ENCODE measurements at regions not wholly inside any gene's neighbourhood (a gene's known extent, or its start where the extent isn't known, plus 50 kb on each side); places are given as distances from the start of the nearest gene placed in this dataset.
"Not testable (repeated sequence)": the region's sequence is repeated elsewhere in the genome, so short reads cannot be mapped to it uniquely, and the experiment has no call there.

GRCh38 chr7:149633976-149634945 is 136.7 kb upstream of the ZNF746 start:
- DNase-seq: no peak

GRCh38 chr7:149628361-149629149 is 130.9 kb upstream of the ZNF746 start:
- DNase-seq: not testable (repeated sequence)

GRCh38 chr7:149627911-149628310 is 130.3 kb upstream of the ZNF746 start:
- DNase-seq: no peak

GRCh38 chr7:149626972-149627371 is 129.4 kb upstream of the ZNF746 start:
- DNase-seq: no peak

- peak; percentile 48 for DNase-seq
Measured at GRCh38 chr7:149625947-149626392, 128.4 kb upstream of the ZNF746 start.

- DNase-seq: peak; percentile 70
Measured at GRCh38 chr7:149625340-149625946, 127.8 kb upstream of the ZNF746 start.

- peak; percentile 86 for DNase-seq
Measured at GRCh38 chr7:149624419-149625339, 127.1 kb upstream of the ZNF746 start.

- peak; percentile 21 for DNase-seq
Measured at GRCh38 chr7:149624006-149624405, 126.4 kb upstream of the ZNF746 start.

GRCh38 chr7:149623262-149623997 is 125.8 kb upstream of the ZNF746 start:
- peak; percentile 71 for DNase-seq

- no peak for DNase-seq
Measured at GRCh38 chr7:149622444-149623210, 125.0 kb upstream of the ZNF746 start.

- no peak for DNase-seq
Measured at GRCh38 chr7:149621776-149622175, 124.2 kb upstream of the ZNF746 start.

GRCh38 chr7:149620961-149621360 is 123.4 kb upstream of the ZNF746 start:
- no peak for DNase-seq

GRCh38 chr7:149616898-149617297 is 119.3 kb upstream of the ZNF746 start:
- no peak for DNase-seq

- no peak for DNase-seq
Measured at GRCh38 chr7:149615690-149616270, 118.2 kb upstream of the ZNF746 start.

- DNase-seq: no peak
Measured at GRCh38 chr7:149610441-149611011, 112.9 kb upstream of the ZNF746 start.

GRCh38 chr7:149608168-149608567 is 110.6 kb upstream of the ZNF746 start:
- DNase-seq: no peak

- DNase-seq: no peak
Measured at GRCh38 chr7:149607683-149608082, 110.1 kb upstream of the ZNF746 start.

GRCh38 chr7:149606826-149607225 is 109.2 kb upstream of the ZNF746 start:
- DNase-seq: no peak

GRCh38 chr7:149605696-149606095 is 108.1 kb upstream of the ZNF746 start:
- DNase-seq: no peak

All from renal pelvis (tissue), 1 donor.